ENCODE measurements at regions not wholly inside any gene's neighbourhood (a gene's known extent, or its start where the extent isn't known, plus 50 kb on each side); places are given as distances from the start of the nearest gene placed in this dataset.

- TF ChIP-seq TEAD4 (IDR thresholded peaks at IDR 0.05; ENCODE audit: borderline replicate concordance, insufficient read depth) (no peak), POLR2AphosphoS5 (IDR thresholded peaks at IDR 0.05; ENCODE audit: low read depth, low read length) (no peak)
Measured at GRCh38 chr13:23020246-23020843, 160.4 kb upstream of the SGCG start (continued).

- no peak overlapping the region for H3K4me2 ChIP-seq
- ChIA-PET CTCF (no interaction called here), POLR2A (no interaction called here)
- no peak overlapping the region for H3K9ac ChIP-seq
- H3K27me3 ChIP-seq (ENCODE audit: insufficient read depth), result peaks cover 7% of the 10 kb centered on the region; the same call in 1 of the 2 replicates
- H3K27ac ChIP-seq (ENCODE audit: low read depth in 2 of 2, low read length in 1 of 2), result no peak overlapping the region
- H3K9me2 ChIP-seq, result no peaks in the 10 kb centered on the region
- H3K4me3 ChIP-seq (ENCODE audit: low read depth in 2 of 2, low read length in 1 of 2), result no peak overlapping the region
- no peaks in the 10 kb centered on the region for H3K4me1 ChIP-seq (ENCODE audit: control insufficient read depth in 1 of 2, insufficient read depth in 2 of 2, low read depth in 1 of 2, low read length in 1 of 2)
- no peak overlapping the region for H2AFZ ChIP-seq (ENCODE audit: low read depth)
- 4% methylated on average over 5 of the region's 5 CpGs for WGBS (ENCODE audit: low lambda C conversion rate)
- H3F3A ChIP-seq (replicated peaks; ENCODE audit: insufficient read depth), result no peaks in the 10 kb centered on the region
- no peaks in the 10 kb centered on the region for H4K20me1 ChIP-seq (ENCODE audit: insufficient read depth)
- no peak for DNase-seq
- no peaks in the 10 kb centered on the region for H3K79me2 ChIP-seq (ENCODE audit: insufficient read depth)
- no peaks in the 10 kb centered on the region for H3K36me3 ChIP-seq (replicated peaks in 1 of 2; ENCODE audit: control insufficient read depth in 1 of 2, insufficient read depth in 2 of 2, low read length in 1 of 2)
- no peak for TF ChIP-seq RXRA (IDR thresholded peaks at IDR 0.05; ENCODE audit: borderline replicate concordance, low read depth)
- TF ChIP-seq IRF3 (IDR thresholded peaks at IDR 0.05; ENCODE audit: low read depth, low read length), result no peak
- TF ChIP-seq USF1 (IDR thresholded peaks at IDR 0.05; ENCODE audit: borderline replicate concordance, low read depth), result no peak
- TF ChIP-seq NFIC (IDR thresholded peaks at IDR 0.05; ENCODE audit: borderline replicate concordance), result no peak
- no peak for TF ChIP-seq TCF12 (IDR thresholded peaks at IDR 0.05)
- no peak for TF ChIP-seq TEAD4 (IDR thresholded peaks at IDR 0.05; ENCODE audit: borderline replicate concordance, insufficient read depth)
- no peak for TF ChIP-seq CHD2 (IDR thresholded peaks at IDR 0.05; ENCODE audit: low read length, partially characterized antibody)
- no peak for TF ChIP-seq RAD21 (IDR thresholded peaks at IDR 0.05; ENCODE audit: low read length)
- TF ChIP-seq FOXM1 (IDR thresholded peaks at IDR 0.05; ENCODE audit: low read depth), result no peak
- no peak for TF ChIP-seq SIN3A (IDR thresholded peaks at IDR 0.05; ENCODE audit: borderline replicate concordance, low read depth, low read length)
- no peak for TF ChIP-seq SMC3 (IDR thresholded peaks at IDR 0.05; ENCODE audit: low read depth, low read length)
- no peak for TF ChIP-seq MEF2A (IDR thresholded peaks at IDR 0.05; ENCODE audit: borderline replicate concordance, low read depth)
- TF ChIP-seq ELF1 (IDR thresholded peaks at IDR 0.05), result no peak
- TF ChIP-seq EZH2phosphoT487 (IDR thresholded peaks at IDR 0.05; ENCODE audit: borderline replicate concordance, low read depth), result no peak
- TF ChIP-seq RCOR1 (IDR thresholded peaks at IDR 0.05; ENCODE audit: low read length), result no peak
- no peak for TF ChIP-seq CTCF (IDR thresholded peaks at IDR 0.05)
- TF ChIP-seq RFX5 (IDR thresholded peaks at IDR 0.05; ENCODE audit: low read length), result no peak
- no peak for TF ChIP-seq FOXJ3 (CRISPR knock-in tag; IDR thresholded peaks at IDR 0.05)
- H3K9me3 ChIP-seq, result no peaks in the 10 kb centered on the region
Measured at GRCh38 chr13:23021906-23022305, 158.9 kb upstream of the SGCG start.

All from SK-N-SH (cell line).